ENCODE measurements at regions not wholly inside any gene's neighbourhood (a gene's known extent, or its start where the extent isn't known, plus 50 kb on each side); places are given as distances from the start of the nearest gene placed in this dataset.

GRCh38 chr9:607417-607816, 234.1 kb upstream of the DMRT1 start:
- Histone ChIP-seq H3K9me2 (ENCODE audit: insufficient read depth, low read length) (no peaks in the 10 kb centered on the region), H3K27ac (ENCODE audit: low read depth, low read length, poor library complexity, severe bottlenecking) (no peak overlapping the region), H3K4me2 (ENCODE audit: low read length) (no peak overlapping the region), H3K9me3 (ENCODE audit: low read length) (no peaks in the 10 kb centered on the region), H3K4me1 (ENCODE audit: insufficient read depth, low read length, poor library complexity, severe bottlenecking) (peaks cover 13% of the 10 kb centered on the region), H2AFZ (ENCODE audit: low read length) (no peak overlapping the region), H3K36me3 (ENCODE audit: insufficient read depth, low read length) (peaks cover 26% of the 10 kb centered on the region), H3K79me2 (ENCODE audit: insufficient read depth, low read depth, low read length) (peaks cover 18% of the 10 kb centered on the region; the same call in 1 of the 2 replicates), H3K4me3 (ENCODE audit: low read depth, low read length, poor library complexity, severe bottlenecking) (no peak overlapping the region), H4K20me1 (ENCODE audit: insufficient read depth, low read length) (no peaks in the 10 kb centered on the region)
- DNase-seq (ENCODE audit: low spot score) = no peak
- POLR2A ChIA-PET = interaction anchor here (0.7 kb wide), 1 partner anchor 154 kb away, joined by 3 read pairs; no protein-coding TSS in a partner anchor
- CTCF ChIA-PET (ENCODE audit: unreplicated experiment) = interaction anchor here (0.7 kb wide), 1 partner anchor 283 kb away, joined by 4 read pairs; no protein-coding TSS in a partner anchor
- no TSS peak for BruUV-seq (replicated peaks)
- intact Hi-C loops (cut with micrococcal nuclease; ENCODE audit: unreplicated experiment) = no loop called here
- TF ChIP-seq CTCF (conservative IDR thresholded peaks at IDR 0.05; ENCODE audit: low read length) (no peak), EZH2phosphoT487 (IDR thresholded peaks at IDR 0.05; ENCODE audit: borderline replicate concordance, low read depth, low read length) (no peak)

GRCh38 chr9:613771-614347, 227.6 kb upstream of the DMRT1 start:
- peaks cover 19% of the 10 kb centered on the region for H3K36me3 ChIP-seq (ENCODE audit: insufficient read depth, low read length)
- H3K4me1 ChIP-seq (ENCODE audit: insufficient read depth, low read length, poor library complexity, severe bottlenecking) = peaks cover 30% of the 10 kb centered on the region
- intact Hi-C loops (cut with micrococcal nuclease; ENCODE audit: unreplicated experiment) = loop anchor here (1.0 to 10.0 kb wide), 6 partner anchors 73 to 393 kb away; no protein-coding TSS in a partner anchor
- BruUV-seq (replicated peaks) = no TSS peak
- peak overlapping the region; percentile 33; the same call in 1 of the 2 replicates for H2AFZ ChIP-seq (ENCODE audit: low read length)
- H3K4me2 ChIP-seq (ENCODE audit: low read length) = peak overlapping the region; percentile 28; the same call in 1 of the 2 replicates
- H4K20me1 ChIP-seq (ENCODE audit: insufficient read depth, low read length) = no peaks in the 10 kb centered on the region
- no peaks in the 10 kb centered on the region for H3K9me2 ChIP-seq (ENCODE audit: insufficient read depth, low read length)
- DNase-seq (ENCODE audit: low spot score) = peak; percentile 77
- H3K9me3 ChIP-seq (ENCODE audit: low read length) = no peaks in the 10 kb centered on the region
- CTCF ChIA-PET (ENCODE audit: unreplicated experiment) = interaction anchor here (1.0 kb wide), 1 partner anchor 150 kb away, joined by 5 read pairs; no protein-coding TSS in a partner anchor
- H3K4me3 ChIP-seq (ENCODE audit: low read depth, low read length, poor library complexity, severe bottlenecking) = no peak overlapping the region
- H3K27ac ChIP-seq (ENCODE audit: low read depth, low read length, poor library complexity, severe bottlenecking) = peak overlapping the region; percentile 2
- peaks cover 10% of the 10 kb centered on the region; the same call in 1 of the 2 replicates for H3K79me2 ChIP-seq (ENCODE audit: insufficient read depth, low read depth, low read length)
- POLR2A ChIA-PET = interaction anchor here (0.8 to 1.0 kb wide), 3 partner anchors 12 to 42 kb away, joined by 3 to 8 read pairs (median 4); no protein-coding TSS in a partner anchor
- no peak for TF ChIP-seq EZH2phosphoT487 (IDR thresholded peaks at IDR 0.05; ENCODE audit: borderline replicate concordance, low read depth, low read length)
- TF ChIP-seq CTCF (conservative IDR thresholded peaks at IDR 0.05; ENCODE audit: low read length) = peak; percentile 99

- Histone ChIP-seq H3K4me2 (ENCODE audit: low read length) (no peak overlapping the region), H3K9me3 (ENCODE audit: low read length) (no peaks in the 10 kb centered on the region), H2AFZ (ENCODE audit: low read length) (no peak overlapping the region), H3K27ac (ENCODE audit: low read depth, low read length, poor library complexity, severe bottlenecking) (peak overlapping the region; percentile 2), H3K36me3 (ENCODE audit: insufficient read depth, low read length) (peaks cover 19% of the 10 kb centered on the region), H3K79me2 (ENCODE audit: insufficient read depth, low read depth, low read length) (peaks cover 10% of the 10 kb centered on the region; the same call in 1 of the 2 replicates), H3K4me3 (ENCODE audit: low read depth, low read length, poor library complexity, severe bottlenecking) (no peak overlapping the region), H3K4me1 (ENCODE audit: insufficient read depth, low read length, poor library complexity, severe bottlenecking) (peaks cover 30% of the 10 kb centered on the region), H3K9me2 (ENCODE audit: insufficient read depth, low read length) (no peaks in the 10 kb centered on the region), H4K20me1 (ENCODE audit: insufficient read depth, low read length) (no peaks in the 10 kb centered on the region)
- intact Hi-C loops (cut with micrococcal nuclease; ENCODE audit: unreplicated experiment) = loop anchor here (1.0 to 10.0 kb wide), 5 partner anchors 73 to 280 kb away; no protein-coding TSS in a partner anchor
- no peak for TF ChIP-seq EZH2phosphoT487 (IDR thresholded peaks at IDR 0.05; ENCODE audit: borderline replicate concordance, low read depth, low read length)
- no peak for TF ChIP-seq CTCF (conservative IDR thresholded peaks at IDR 0.05; ENCODE audit: low read length)
- POLR2A ChIA-PET = interaction anchor here (1.0 kb wide), 1 partner anchor 11 kb away, joined by 4 read pairs; no protein-coding TSS in a partner anchor
- DNase-seq (ENCODE audit: low spot score) = no peak
- no TSS peak for BruUV-seq (replicated peaks)
- CTCF ChIA-PET (ENCODE audit: unreplicated experiment) = no interaction called here
These were observed 227.1 kb upstream of the DMRT1 start for GRCh38 chr9:614431-614830.

Measured in OCI-LY7 (cell line).